SU-DHL-6 (cell line): ENCODE measurements at regions not wholly inside any gene's neighbourhood (a gene's known extent, or its start where the extent isn't known, plus 50 kb on each side); places are given as distances from the start of the nearest gene placed in this dataset.

Experiments used
- H2AFZ ChIP-seq: fragments of 200-600 bp; sonication (generic); 2 replicates; pipeline ENCODE4 v1.6.1; 2014; ENCODE audit warnings: low read depth, mild to moderate bottlenecking, moderate library complexity, mixed read lengths, antibody characterized with exemption, low read length; ENCODE audit not compliant: severe bottlenecking
- H3F3A ChIP-seq: fragments of 200-600 bp; shearing (Covaris generic); 2 replicates; pipeline ENCODE4 v1.6.0; 2016; ENCODE audit warnings: antibody characterized with exemption, mild to moderate bottlenecking; ENCODE audit not compliant: insufficient read depth
- H3K27ac ChIP-seq: fragments of 200-600 bp; sonication (generic); 2 replicates; pipeline ENCODE4 v1.5.1; 2016; ENCODE audit warnings: low read depth, mild to moderate bottlenecking, low read length, moderate library complexity, mixed read lengths
- H3K27me3 ChIP-seq: fragments of 200-600 bp; sonication (generic), shearing (Covaris generic); 2 replicates; pipeline ENCODE4 v1.6.0; 2014; ENCODE audit warnings: mild to moderate bottlenecking, low read length
- H3K36me3 ChIP-seq: fragments of 200-600 bp; sonication (generic); 2 replicates; pipeline ENCODE4 v1.6.1; 2014; ENCODE audit warnings: mild to moderate bottlenecking, low read length, mixed read lengths
- H3K4me2 ChIP-seq: fragments of 300-600, 200-600 bp; shearing (Covaris generic), sonication (generic); 2 replicates; pipeline ENCODE4 v1.6.0; 2014; ENCODE audit warnings: low read length, low read depth, mild to moderate bottlenecking; ENCODE audit not compliant: poor library complexity, severe bottlenecking
- H3K4me3 ChIP-seq: fragments of 200-600 bp; sonication (generic); 2 replicates; pipeline ENCODE4 v1.5.1; 2014; ENCODE audit warnings: antibody characterized with exemption, low read length, mild to moderate bottlenecking, mixed read lengths; ENCODE audit not compliant: insufficient read depth, poor library complexity, severe bottlenecking
- H3K79me2 ChIP-seq: fragments of 200-600 bp; sonication (generic); 2 replicates; pipeline ENCODE4 v1.6.1; 2014; ENCODE audit warnings: mild to moderate bottlenecking, low read length, moderate library complexity; ENCODE audit not compliant: insufficient read depth
- H3K9ac ChIP-seq: fragments of 200-600 bp; sonication (generic); 2 replicates; pipeline ENCODE4 v1.7.0; 2014; ENCODE audit warnings: mild to moderate bottlenecking, low read length
- H3K9me2 ChIP-seq: fragments of 200-600 bp; sonication (generic); replicated peaks from 2 replicates; pipeline ENCODE4 v1.6.1; 2014; ENCODE audit warnings: low read length; ENCODE audit not compliant: insufficient read depth
- H3K9me3 ChIP-seq: fragments of 200-600 bp; sonication (generic); 2 replicates; pipeline ENCODE4 v1.6.1; 2014; ENCODE audit warnings: low read length, mixed read lengths; ENCODE audit not compliant: insufficient read depth
- H4K20me1 ChIP-seq: fragments of 200-600 bp; sonication (generic); 2 replicates; pipeline ENCODE4 v1.6.1; 2014; ENCODE audit warnings: low read depth, mild to moderate bottlenecking, antibody characterized with exemption, low read length, moderate library complexity, mixed read lengths
- CTCF ChIP-seq: fragments of 200-600 bp; sonication (generic); IDR thresholded peaks from one replicate; pipeline ENCODE4 v1.5.1; 2017; ENCODE audit warnings: antibody characterized with exemption, mild to moderate bottlenecking, low read length, moderate library complexity; ENCODE audit not compliant: insufficient read depth, poor library complexity, severe bottlenecking
- EZH2phosphoT487 ChIP-seq: fragments of 200-600 bp; sonication (generic), shearing (Covaris generic); conservative IDR thresholded peaks from 2 replicates; pipeline ENCODE4 v1.6.1; 2018; ENCODE audit warnings: mild to moderate bottlenecking, antibody characterized with exemption, low read length, moderate library complexity, mixed read lengths

DNA sequence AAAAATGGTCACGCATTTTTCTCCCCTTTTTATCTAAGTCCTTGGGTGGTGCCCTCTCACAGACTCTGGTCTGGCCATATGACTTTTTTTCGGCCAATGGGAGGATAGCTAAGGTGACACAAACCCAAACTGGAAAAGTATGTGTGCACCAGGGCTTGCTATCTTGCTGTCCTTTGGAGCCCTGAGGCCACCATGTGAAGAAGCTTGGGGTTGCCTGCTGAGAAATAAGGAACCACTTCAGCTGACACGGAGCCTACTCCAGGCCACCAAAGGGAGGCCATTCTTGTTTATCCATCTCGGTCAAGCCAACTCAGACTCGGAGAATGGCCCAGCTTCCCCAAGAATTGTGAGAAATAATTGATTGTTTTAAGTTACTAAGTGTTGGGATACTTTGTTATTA lies 111.4 kb upstream of the ZFHX3 start:
- H3K9ac ChIP-seq = no peak overlapping the region
- no peak overlapping the region for H2AFZ ChIP-seq
- H3K27me3 ChIP-seq = no peaks in the 10 kb centered on the region
- no peak overlapping the region for H3K4me3 ChIP-seq
- H3K36me3 ChIP-seq = no peaks in the 10 kb centered on the region
- H3K9me3 ChIP-seq = no peaks in the 10 kb centered on the region
- no peaks in the 10 kb centered on the region for H3F3A ChIP-seq
- no peak overlapping the region for H3K27ac ChIP-seq
- TF ChIP-seq EZH2phosphoT487 (no peak), CTCF (no peak)
- H3K4me2 ChIP-seq = no peak overlapping the region
- no peaks in the 10 kb centered on the region for H3K79me2 ChIP-seq
- no peaks in the 10 kb centered on the region for H3K9me2 ChIP-seq
- H4K20me1 ChIP-seq = no peaks in the 10 kb centered on the region

GRCh38 chr16:73157861-73158260 lies 109.9 kb upstream of the ZFHX3 start:
- Histone ChIP-seq H3F3A (no peaks in the 10 kb centered on the region), H3K4me2 (no peak overlapping the region), H3K9ac (no peak overlapping the region), H3K36me3 (no peaks in the 10 kb centered on the region), H3K79me2 (no peaks in the 10 kb centered on the region), H3K27ac (no peak overlapping the region), H3K27me3 (no peaks in the 10 kb centered on the region), H4K20me1 (no peaks in the 10 kb centered on the region), H3K4me3 (no peak overlapping the region), H3K9me3 (no peaks in the 10 kb centered on the region), H3K9me2 (no peaks in the 10 kb centered on the region), H2AFZ (no peak overlapping the region)
- TF ChIP-seq EZH2phosphoT487 = no peak
- no peak for TF ChIP-seq CTCF

GRCh38 chr16:73154063-73154870 lies 106.3 kb upstream of the ZFHX3 start:
- TF ChIP-seq CTCF (no peak), EZH2phosphoT487 (no peak)
- H3K9me3 ChIP-seq = no peaks in the 10 kb centered on the region
- H3K4me3 ChIP-seq = no peak overlapping the region
- no peaks in the 10 kb centered on the region for H3F3A ChIP-seq
- H3K4me2 ChIP-seq = no peak overlapping the region
- H3K27ac ChIP-seq = no peak overlapping the region
- H3K9me2 ChIP-seq = no peaks in the 10 kb centered on the region
- no peaks in the 10 kb centered on the region for H3K79me2 ChIP-seq
- H3K9ac ChIP-seq = no peak overlapping the region
- no peaks in the 10 kb centered on the region for H4K20me1 ChIP-seq
- no peak overlapping the region for H2AFZ ChIP-seq
- no peaks in the 10 kb centered on the region for H3K27me3 ChIP-seq
- no peaks in the 10 kb centered on the region for H3K36me3 ChIP-seq
